NCI-H69 (cell line): ENCODE measurements at regions not wholly inside any gene's neighbourhood (a gene's known extent, or its start where the extent isn't known, plus 50 kb on each side); places are given as distances from the start of the nearest gene placed in this dataset.
A peak's percentile ranks its signal among the peaks of the same experiment; 100 is the strongest.
"Not testable (repeated sequence)": the region's sequence is repeated elsewhere in the genome, so short reads cannot be mapped to it uniquely, and the experiment has no call there.

Source experiments
- DNase-seq: peaks from one replicate; lab custom pipeline; 2025; lab: John Stamatoyannopoulos, UW

DNA sequence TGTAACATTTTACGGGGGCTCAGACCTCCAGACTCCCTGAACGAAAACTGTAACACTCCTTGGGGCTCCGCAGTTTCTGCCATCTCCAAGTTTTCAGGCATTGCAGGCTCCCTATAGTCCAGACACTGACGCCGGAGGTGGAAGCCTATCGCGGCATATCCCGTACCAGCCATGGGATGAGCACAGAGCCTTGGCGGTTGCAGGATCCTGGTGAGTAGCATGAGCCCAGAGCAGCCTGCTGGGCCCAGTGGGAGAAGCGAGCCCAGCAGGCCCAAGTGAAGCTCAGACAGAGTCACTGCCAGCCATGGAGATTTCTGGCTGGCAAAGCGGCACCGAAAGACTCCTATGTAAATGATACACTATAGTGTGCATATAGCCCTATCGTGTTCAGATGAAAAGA lies 446.8 kb downstream of the COL11A1 start:
- no peak for DNase-seq

- DNase-seq, result not testable (repeated sequence)
Observed at GRCh38 chr1:102659876-102660483, 448.3 kb downstream of the COL11A1 start.

- DNase-seq, result no peak
Observed at GRCh38 chr1:102655034-102655433, 453.3 kb downstream of the COL11A1 start.

DNA sequence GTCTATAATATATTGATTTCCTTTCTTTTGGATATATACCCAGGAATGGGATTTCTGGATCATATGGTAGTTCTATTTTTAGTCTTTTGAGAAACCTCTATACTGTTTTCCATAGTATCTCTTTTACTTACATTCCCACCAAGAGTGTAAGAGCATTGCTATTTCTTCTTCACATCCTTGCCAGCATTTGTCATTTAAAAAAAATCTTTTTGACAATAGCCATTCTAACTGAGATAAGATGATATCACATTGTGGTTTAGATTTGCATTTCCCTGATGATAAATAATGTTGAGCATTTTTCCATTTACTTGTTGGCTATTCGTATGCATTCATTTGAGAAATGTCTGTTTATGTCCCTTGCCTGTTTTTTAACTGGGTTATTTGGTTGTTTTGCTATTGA lies 467.4 kb downstream of the COL11A1 start:
- DNase-seq, result no peak

DNA sequence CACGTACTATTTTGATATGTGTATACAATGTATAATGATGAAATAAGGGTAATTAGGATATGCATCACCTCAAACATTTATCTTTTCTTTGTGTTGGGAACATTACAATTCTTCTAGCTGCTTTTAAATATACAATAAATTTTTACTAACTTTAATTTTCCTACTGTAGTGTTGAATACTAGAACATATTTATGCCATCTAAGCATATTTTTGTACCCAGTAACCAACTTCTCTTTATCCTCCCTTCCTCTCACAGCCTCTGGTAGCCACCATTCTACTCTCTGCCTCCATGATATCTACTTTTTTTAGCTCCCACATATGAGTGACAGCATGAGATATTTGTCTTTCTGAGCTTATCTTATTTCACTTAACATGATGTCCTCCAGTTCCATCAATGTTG lies 468.0 kb downstream of the COL11A1 start:
- DNase-seq, result no peak

GRCh38 chr1:102631691-102632090 lies 476.6 kb downstream of the COL11A1 start:
- DNase-seq, result no peak

DNA sequence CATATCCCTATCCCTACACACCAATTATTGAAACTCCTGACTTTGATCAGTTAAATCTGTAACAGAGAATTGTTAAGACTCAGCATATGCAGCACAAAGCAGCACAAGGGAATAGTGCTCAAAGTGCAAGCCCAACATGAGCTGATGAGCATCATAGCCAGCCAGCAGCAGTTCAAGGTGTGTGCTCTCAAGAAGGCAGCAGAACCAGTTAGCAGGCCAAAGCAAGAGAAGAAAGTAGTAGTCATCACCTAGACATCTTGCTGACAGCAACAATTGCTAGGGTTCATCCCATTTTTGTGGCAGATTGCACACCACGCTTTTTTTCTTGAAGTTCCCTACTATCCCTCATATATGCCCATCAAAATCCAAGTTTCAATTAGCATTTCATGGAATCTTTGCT lies 478.3 kb downstream of the COL11A1 start:
- DNase-seq, result no peak

GRCh38 chr1:102628109-102628613 lies 480.2 kb downstream of the COL11A1 start:
- DNase-seq, result peak; percentile 71

- DNase-seq, result no peak
Observed at GRCh38 chr1:102627145-102627544, 481.2 kb downstream of the COL11A1 start.

DNA sequence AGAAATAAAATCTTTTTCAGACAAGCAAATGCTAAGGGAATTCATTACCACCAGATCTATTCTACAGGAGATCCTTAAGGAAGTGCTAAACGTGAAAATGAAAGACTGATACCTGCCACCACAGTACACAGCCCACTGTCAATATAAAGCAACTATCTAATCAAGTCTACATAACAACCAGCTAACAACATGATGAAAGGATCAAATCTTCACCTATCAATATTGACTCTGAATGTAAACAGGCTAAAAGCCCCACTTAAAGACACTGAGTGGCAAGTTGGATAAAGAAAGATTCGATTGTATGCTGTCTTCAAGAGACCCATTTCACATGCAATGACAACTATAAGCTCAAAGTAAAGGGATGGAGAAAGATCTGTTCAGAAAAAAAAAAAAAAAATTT lies 492.4 kb downstream of the COL11A1 start:
- no peak for DNase-seq

GRCh38 chr1:102595106-102595505 lies 513.2 kb downstream of the COL11A1 start:
- no peak for DNase-seq

GRCh38 chr1:102593276-102593675 lies 515.0 kb downstream of the COL11A1 start:
- no peak for DNase-seq

- DNase-seq, result peak; percentile 21
Observed at GRCh38 chr1:102588536-102588935, 519.8 kb downstream of the COL11A1 start.

- DNase-seq, result no peak
Observed at GRCh38 chr1:102586022-102586421, 522.3 kb downstream of the COL11A1 start.

- no peak for DNase-seq
Observed at GRCh38 chr1:102580806-102581205, 527.5 kb downstream of the COL11A1 start.

GRCh38 chr1:102578804-102579203 lies 529.5 kb downstream of the COL11A1 start:
- no peak for DNase-seq

GRCh38 chr1:102572637-102573036 lies 535.7 kb downstream of the COL11A1 start:
- DNase-seq, result no peak

DNA sequence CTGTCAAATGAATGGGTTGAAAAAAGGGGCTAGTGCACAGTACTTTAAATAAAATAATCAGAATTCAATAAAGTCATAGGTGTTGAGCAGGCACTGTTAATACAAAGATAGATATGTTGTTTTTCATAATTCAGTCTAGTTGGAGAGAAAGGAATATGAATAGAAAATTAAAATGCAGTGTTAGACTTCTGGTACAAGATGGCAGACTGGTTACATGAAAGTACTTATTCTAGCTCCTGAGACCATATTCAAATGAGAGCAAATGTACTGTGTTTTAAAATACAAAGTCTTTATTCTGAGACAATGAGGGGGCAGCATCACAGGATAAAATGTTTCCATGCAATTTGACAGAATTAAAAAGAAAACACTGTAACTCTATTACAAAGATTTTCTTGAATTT lies 542.1 kb downstream of the COL11A1 start:
- DNase-seq, result no peak

DNA sequence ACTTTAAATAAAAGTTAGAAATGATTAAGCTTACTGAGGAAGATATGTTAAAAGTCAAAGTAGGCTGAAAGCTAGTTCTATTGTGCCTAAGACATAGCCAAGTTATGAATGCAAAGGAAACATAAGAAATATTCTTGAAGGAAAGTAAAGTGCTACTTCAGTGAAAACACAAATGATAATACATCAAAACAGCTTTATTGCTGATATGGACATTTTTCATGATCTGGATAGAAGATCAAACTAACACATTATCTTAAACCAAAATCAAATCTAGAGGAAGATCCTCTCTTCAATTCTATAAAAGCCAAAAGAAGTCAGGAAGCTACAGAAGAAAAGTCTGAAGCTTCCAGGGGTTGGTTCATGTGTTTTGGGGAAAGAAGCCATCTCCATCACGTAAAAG lies 545.9 kb downstream of the COL11A1 start:
- DNase-seq, result no peak

DNA sequence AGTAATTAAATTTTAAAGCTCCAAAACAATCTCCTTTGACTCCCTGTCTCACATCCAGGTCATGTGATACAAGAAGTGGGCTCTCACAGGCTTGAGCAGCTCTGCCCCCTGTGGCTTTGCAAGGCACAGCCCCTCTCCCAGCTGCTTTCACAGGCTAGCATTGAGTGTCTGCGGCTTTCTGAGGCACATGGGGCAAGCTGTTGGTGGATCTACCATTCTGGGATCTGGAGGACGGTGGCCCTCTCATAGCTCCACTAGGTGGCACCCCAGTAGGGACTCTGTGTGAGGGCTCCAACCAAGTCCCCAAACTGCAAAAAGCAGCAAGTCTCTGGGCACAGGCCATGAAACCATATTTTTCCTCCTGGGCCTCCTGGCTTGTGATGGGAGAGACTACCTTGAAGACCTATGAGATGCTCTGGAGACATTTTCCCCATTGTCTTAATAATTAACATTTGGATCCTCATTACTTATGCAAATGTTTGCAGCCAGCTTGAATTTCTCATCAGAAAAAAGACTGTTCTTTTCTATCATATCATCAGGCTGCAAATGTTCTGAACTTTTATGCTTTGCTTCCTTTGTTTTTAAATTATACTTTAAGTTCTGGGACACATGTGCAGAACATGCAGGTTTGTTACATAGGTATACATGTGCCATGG lies 554.1 kb upstream of the OLFM3 start:
- peak; percentile 39 for DNase-seq

DNA sequence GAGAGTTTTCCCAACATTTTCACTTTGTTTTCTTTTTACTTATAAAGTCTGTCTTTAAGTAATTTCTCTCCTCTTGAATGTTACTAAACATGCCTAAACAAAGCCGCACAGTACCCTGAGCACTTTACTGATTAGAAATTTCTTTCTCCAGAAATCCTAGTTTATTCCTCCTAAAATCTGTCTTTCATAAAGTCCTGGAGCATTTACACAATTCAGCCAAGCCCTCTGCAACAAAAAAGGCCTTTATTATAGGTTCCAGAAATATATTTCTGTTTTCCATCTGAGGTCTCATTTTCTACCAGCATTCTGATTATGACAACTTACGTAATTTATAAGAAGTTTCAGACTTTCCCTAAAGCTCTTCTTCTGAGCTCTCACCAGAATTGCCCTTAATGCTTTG lies 549.5 kb upstream of the OLFM3 start:
- DNase-seq, result no peak

DNA sequence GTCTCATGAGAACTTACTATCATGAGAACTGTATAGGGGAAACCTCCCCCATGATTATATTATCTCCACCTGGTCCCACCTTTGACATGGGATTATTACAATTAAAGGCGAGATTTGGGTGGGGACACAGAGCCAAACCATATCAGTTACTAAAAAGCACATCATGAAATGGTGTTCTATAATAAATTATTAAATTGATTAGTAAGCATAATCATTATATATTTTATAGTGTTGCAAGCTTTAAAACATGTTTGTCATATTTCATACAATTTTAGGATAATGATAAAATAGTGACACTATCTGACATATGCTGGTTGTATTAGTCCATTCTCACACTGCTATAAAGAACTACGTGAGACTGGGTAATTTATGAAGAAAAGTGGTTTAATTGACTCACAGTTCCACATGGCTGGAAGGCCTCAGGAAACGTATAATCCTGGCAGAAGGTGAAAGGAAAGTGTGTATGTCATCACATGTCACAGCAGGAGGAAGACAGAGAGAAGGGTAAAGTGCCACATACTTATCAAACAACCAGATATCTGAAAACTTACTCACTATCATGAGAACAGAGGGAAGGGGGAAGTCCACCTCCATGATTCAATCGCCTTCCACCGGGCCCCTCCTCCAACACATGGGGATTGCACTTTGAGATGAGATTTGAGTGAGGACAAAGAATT lies 539.2 kb upstream of the OLFM3 start:
- DNase-seq, result peak; percentile 31

- no peak for DNase-seq
Observed at GRCh38 chr1:102531036-102531435, 534.3 kb upstream of the OLFM3 start.
